Subcutaneous abdominal adipose tissue (tissue), 5 donors: ENCODE measurements at regions not wholly inside any gene's neighbourhood (a gene's known extent, or its start where the extent isn't known, plus 50 kb on each side); places are given as distances from the start of the nearest gene placed in this dataset.

ENCODE experiments used
- H3K27ac ChIP-seq: one replicate; pipeline ENCODE4 v1.7.0; 2013; ENCODE audit warnings: low read depth, mild to moderate bottlenecking, inconsistent platforms, low read length, moderate library complexity
- H3K27me3 ChIP-seq, 5 donors: one replicate each; pipeline ENCODE4 v1.7.0; 2013; ENCODE audit warnings: low read length in 5 of 5, inconsistent platforms in 1 of 5; ENCODE audit not compliant: control insufficient read depth in 5 of 5, insufficient read depth in 4 of 5
- H3K36me3 ChIP-seq, 5 donors: one replicate each; pipeline ENCODE4 v1.7.0; 2013; ENCODE audit warnings: low read length in 5 of 5; ENCODE audit not compliant: control insufficient read depth in 5 of 5, insufficient read depth in 5 of 5
- H3K4me1 ChIP-seq, 5 donors: one replicate each; pipeline ENCODE4 v1.7.0; 2013; ENCODE audit warnings: low read length in 5 of 5, mild to moderate bottlenecking in 3 of 5, moderate library complexity in 1 of 5; ENCODE audit not compliant: control insufficient read depth in 5 of 5, insufficient read depth in 5 of 5
- H3K4me3 ChIP-seq, 5 donors: one replicate each; pipeline ENCODE4 v1.7.0; 2013; ENCODE audit warnings: low read length in 5 of 5, low read depth in 1 of 5
- H3K9ac ChIP-seq, 5 donors: one replicate each; pipeline ENCODE4 v1.7.0; 2013; ENCODE audit warnings: low read length in 5 of 5, mild to moderate bottlenecking in 4 of 5, moderate library complexity in 3 of 5
- H3K9me3 ChIP-seq, 5 donors: one replicate each; pipeline ENCODE4 v1.7.0; 2013; ENCODE audit warnings: low read length in 5 of 5; ENCODE audit not compliant: control insufficient read depth in 5 of 5
- donor health status: healthy.
- donor health status: healthy.
- donor health status: healthy.
- donor health status: healthy.
- donor health status: healthy.

- H3K36me3 ChIP-seq: no peaks in the 10 kb centered on the region
- H3K4me1 ChIP-seq: peaks cover 8 to 29% (median 23%) of the 10 kb centered on the region in 5 donors
- H3K4me3 ChIP-seq: no peak overlapping the region
- H3K27me3 ChIP-seq: no peaks in the 10 kb centered on the region
- H3K9ac ChIP-seq: no peak overlapping the region
- no peaks in the 10 kb centered on the region for H3K9me3 ChIP-seq
- H3K27ac ChIP-seq: no peak overlapping the region
These were observed 348.9 kb upstream of the NCAM1 start for GRCh38 chr11:112612250-112612849.

- Histone ChIP-seq H3K4me3 (no peak overlapping the region), H3K27me3 (no peaks in the 10 kb centered on the region), H3K9ac (no peak overlapping the region), H3K4me1 (peaks cover 8 to 29% (median 23%) of the 10 kb centered on the region in 5 donors), H3K9me3 (no peaks in the 10 kb centered on the region), H3K36me3 (no peaks in the 10 kb centered on the region), H3K27ac (no peak overlapping the region)
These were observed 347.9 kb upstream of the NCAM1 start for GRCh38 chr11:112613051-112613972.

GRCh38 chr11:112614605-112615004, 346.6 kb upstream of the NCAM1 start:
- no peaks in the 10 kb centered on the region for H3K36me3 ChIP-seq
- H3K4me1 ChIP-seq: peaks cover 8 to 29% (median 23%) of the 10 kb centered on the region in 5 donors
- no peaks in the 10 kb centered on the region for H3K27me3 ChIP-seq
- no peak overlapping the region for H3K4me3 ChIP-seq
- no peaks in the 10 kb centered on the region for H3K9me3 ChIP-seq
- H3K9ac ChIP-seq: no peak overlapping the region
- H3K27ac ChIP-seq: no peak overlapping the region

GRCh38 chr11:112615238-112615637, 346.0 kb upstream of the NCAM1 start:
- no peak overlapping the region for H3K27ac ChIP-seq
- H3K27me3 ChIP-seq: no peaks in the 10 kb centered on the region
- no peak overlapping the region for H3K4me3 ChIP-seq
- no peaks in the 10 kb centered on the region for H3K9me3 ChIP-seq
- peaks cover 8 to 29% (median 23%) of the 10 kb centered on the region in 5 donors for H3K4me1 ChIP-seq
- no peaks in the 10 kb centered on the region for H3K36me3 ChIP-seq
- H3K9ac ChIP-seq: no peak overlapping the region

GRCh38 chr11:112615891-112616290, 345.3 kb upstream of the NCAM1 start:
- H3K4me3 ChIP-seq: no peak overlapping the region
- H3K27ac ChIP-seq: no peak overlapping the region
- H3K9me3 ChIP-seq: no peaks in the 10 kb centered on the region
- no peaks in the 10 kb centered on the region for H3K27me3 ChIP-seq
- peaks cover 8 to 25% (median 19%) of the 10 kb centered on the region in 5 donors for H3K4me1 ChIP-seq
- H3K9ac ChIP-seq: no peak overlapping the region
- no peaks in the 10 kb centered on the region for H3K36me3 ChIP-seq

- H3K4me3 ChIP-seq: no peak overlapping the region
- H3K27me3 ChIP-seq: no peaks in the 10 kb centered on the region
- H3K9ac ChIP-seq: no peak overlapping the region
- no peaks in the 10 kb centered on the region for H3K9me3 ChIP-seq
- H3K36me3 ChIP-seq: no peaks in the 10 kb centered on the region
- H3K27ac ChIP-seq: no peak overlapping the region
- H3K4me1 ChIP-seq: peaks cover 3 to 19% (median 13%) of the 10 kb centered on the region in 5 donors
These were observed 344.7 kb upstream of the NCAM1 start for GRCh38 chr11:112616327-112617097.

GRCh38 chr11:112617098-112617425, 344.2 kb upstream of the NCAM1 start:
- no peak overlapping the region for H3K27ac ChIP-seq
- H3K9ac ChIP-seq: no peak overlapping the region
- H3K4me1 ChIP-seq: peaks cover 0 to 14% (median 8%) of the 10 kb centered on the region in 5 donors
- no peak overlapping the region for H3K4me3 ChIP-seq
- H3K27me3 ChIP-seq: no peaks in the 10 kb centered on the region
- H3K9me3 ChIP-seq: no peaks in the 10 kb centered on the region
- H3K36me3 ChIP-seq: no peaks in the 10 kb centered on the region

- no peaks in the 10 kb centered on the region for H3K9me3 ChIP-seq
- no peaks in the 10 kb centered on the region for H3K27me3 ChIP-seq
- no peak overlapping the region for H3K4me3 ChIP-seq
- peaks cover 0 to 5% (median 0%) of the 10 kb centered on the region in 5 donors for H3K4me1 ChIP-seq
- H3K36me3 ChIP-seq: no peaks in the 10 kb centered on the region
- H3K27ac ChIP-seq: no peak overlapping the region
- no peak overlapping the region for H3K9ac ChIP-seq
These were observed 343.0 kb upstream of the NCAM1 start for GRCh38 chr11:112617977-112618826.

- H3K4me3 ChIP-seq: no peak overlapping the region
- H3K27me3 ChIP-seq: no peaks in the 10 kb centered on the region
- H3K9ac ChIP-seq: no peak overlapping the region
- no peaks in the 10 kb centered on the region for H3K36me3 ChIP-seq
- no peaks in the 10 kb centered on the region for H3K4me1 ChIP-seq
- H3K9me3 ChIP-seq: no peaks in the 10 kb centered on the region
- H3K27ac ChIP-seq: no peak overlapping the region
These were observed 342.1 kb upstream of the NCAM1 start for GRCh38 chr11:112619106-112619505.
